Right renal pelvis (tissue), 4 donors: ENCODE measurements at regions not wholly inside any gene's neighbourhood (a gene's known extent, or its start where the extent isn't known, plus 50 kb on each side); places are given as distances from the start of the nearest gene placed in this dataset.

Experiments used
- DNase-seq, 4 donors: peaks; one replicate each; pipeline ENCODE4 v3.0.0-alpha.2; 2013; ENCODE audit warnings: low read depth in 4 of 4, low spot score in 3 of 4, missing footprints in 1 of 4

DNA sequence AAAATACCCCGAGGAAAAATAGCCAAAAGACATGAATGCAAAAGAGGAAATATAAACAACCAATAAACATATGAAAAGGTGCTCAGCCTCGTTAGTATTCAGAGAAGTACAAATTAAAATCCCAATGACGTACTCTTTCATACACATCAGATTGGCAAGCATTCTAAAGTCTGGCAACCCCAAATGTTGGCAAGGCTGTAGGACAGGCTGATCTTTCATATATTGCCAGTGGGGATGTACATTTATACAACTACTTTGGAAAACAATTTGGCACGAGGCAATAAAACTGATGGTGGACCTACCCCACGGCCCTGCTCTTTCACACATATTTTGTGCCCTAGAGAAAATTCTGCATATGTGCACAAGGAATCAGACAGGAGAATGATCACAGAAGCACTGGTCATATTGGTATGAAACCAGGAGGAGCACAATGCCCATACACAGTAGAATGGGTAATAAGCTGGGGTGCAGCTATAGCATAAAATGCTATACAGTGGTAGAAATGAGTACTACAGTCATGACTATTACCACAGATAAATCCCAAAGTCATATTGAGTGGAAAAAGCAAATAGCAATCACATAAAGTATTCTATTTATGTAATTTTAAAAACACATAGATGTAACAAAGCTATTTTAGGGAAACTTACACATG lies 176.0 kb upstream of the SLC24A5 start:
- DNase-seq, result no peak

DNA sequence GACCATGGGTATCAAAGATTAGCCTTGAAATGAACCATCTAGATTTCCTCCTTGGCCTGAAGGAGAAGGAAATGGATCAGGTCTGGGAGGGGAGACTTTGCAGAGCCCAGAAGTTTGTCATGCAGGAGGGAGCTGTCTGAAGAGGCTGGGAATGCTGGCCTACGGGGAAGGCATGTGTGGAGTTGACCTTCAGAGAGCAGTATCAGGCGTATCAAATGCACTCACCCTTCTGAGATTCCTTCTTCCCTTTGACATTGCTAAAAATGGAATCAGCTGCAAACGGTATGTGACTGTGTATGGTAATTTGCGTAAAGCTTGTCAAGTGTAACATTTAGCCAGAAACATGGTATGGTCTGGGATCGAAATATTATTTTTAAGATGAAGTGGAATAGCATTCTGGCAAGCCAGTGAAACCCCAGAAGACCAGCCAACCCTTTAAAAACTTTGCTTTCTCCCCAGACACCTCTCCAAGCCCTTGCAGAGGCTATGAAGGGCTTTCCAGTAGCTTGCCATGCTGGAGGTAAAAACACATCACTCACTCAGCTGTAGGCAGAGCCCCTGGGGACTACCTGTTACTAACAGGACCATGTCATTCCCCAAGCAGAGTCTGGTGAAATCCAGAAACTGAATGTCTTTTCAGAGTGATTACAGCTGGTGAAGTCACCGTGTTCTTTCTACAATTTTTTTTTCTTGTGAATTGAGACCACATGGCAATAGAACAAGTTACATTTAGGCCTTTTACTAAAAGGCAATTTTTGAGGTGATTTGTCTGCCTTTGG lies 174.7 kb upstream of the SLC24A5 start:
- no peak for DNase-seq

DNA sequence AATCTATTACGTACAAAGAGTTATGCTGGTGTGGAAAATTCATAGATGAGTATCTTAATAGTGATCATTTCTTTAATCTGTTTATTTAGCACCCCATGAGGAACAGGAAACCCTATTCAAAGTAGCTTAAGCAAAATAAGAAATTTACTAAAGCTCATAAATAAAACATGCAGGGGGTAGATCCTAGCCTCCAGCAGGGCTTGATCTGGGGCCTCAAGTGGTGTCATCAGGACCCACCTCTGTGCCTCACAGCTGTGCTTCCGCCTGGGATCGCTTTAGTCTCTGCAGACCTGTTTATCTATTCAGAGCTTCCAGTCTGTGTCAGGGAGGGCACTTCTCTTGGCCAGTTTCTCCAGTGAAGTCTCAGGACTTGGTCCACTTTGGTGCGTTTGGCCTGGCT lies 171.0 kb upstream of the SLC24A5 start:
- no peak for DNase-seq

DNA sequence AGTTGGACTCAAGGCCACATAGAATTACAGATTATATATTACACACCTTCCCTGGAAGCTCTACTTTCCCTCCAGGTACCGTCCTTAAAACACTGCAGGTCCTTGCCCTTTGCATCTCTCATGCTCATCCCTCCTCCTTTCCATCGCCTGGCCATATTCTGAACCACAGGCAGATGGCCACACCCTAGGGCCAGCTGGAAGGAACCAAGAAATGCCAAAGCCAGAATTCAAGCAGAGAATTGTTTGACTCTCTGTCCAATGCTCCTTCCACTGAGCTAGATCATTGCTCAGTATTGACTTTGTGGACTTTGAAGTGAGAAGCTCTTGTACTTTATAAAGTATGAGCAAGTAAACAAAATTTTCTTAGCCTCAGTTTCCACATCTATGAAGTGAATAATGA lies 170.3 kb upstream of the SLC24A5 start:
- no peak for DNase-seq

DNA sequence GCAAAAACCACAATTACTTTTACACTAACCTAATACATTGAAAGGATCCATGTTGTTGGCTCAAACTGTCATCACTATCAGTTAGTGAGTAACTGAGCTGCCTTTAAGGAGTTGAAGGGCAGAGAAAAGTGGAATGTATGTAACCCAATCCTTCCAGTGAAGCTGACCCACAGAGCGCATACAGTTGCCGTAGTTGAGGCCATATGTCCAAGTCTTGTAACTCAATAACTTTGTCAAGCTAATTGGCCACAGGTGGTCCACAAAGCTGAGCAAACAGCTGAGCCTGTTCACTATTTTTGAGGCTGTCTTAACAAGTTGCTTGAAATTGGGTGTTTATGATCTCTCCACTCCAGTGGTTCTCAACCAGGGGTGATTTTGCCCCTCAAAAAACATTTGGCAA lies 169.0 kb upstream of the SLC24A5 start:
- no peak for DNase-seq

DNA sequence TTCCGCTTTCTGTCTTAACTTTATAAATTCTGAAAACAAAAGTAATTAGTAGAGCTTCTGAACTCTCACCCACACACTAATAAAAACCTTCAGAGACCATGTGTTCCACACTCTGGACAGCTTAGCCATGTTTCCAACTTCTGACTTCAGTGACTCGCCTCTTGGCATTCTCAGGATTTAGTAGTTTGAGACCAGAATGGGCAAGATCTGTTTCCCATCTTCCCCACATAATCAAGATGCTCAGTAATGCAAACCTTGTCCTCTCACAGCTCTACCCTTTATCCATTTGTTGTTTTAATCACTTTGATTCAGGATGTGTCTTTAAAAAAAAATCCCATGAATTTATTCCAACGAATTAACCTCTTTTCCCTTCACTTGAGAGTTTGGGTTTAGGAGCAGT lies 166.6 kb upstream of the SLC24A5 start:
- DNase-seq, result peak in 1 of 4 donors; percentile 1

DNA sequence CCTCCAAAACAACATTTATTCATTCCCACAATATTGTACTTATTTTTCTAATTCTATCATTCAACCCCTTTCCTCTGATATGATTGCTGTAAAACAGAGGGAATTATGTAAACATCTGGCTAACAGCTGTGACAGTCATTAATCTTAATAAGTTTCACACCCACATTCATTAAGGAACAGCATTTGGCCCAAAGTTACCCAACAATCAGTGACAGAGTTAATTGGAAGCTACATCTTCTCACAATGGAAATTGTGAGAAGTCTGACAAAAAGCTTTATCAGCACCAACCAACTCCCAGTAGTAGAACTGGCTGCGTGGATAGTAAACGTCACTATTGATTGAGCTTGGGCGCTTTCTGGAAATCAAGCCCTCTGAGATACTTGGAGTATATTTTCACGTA lies 165.8 kb upstream of the SLC24A5 start:
- no peak for DNase-seq

DNA sequence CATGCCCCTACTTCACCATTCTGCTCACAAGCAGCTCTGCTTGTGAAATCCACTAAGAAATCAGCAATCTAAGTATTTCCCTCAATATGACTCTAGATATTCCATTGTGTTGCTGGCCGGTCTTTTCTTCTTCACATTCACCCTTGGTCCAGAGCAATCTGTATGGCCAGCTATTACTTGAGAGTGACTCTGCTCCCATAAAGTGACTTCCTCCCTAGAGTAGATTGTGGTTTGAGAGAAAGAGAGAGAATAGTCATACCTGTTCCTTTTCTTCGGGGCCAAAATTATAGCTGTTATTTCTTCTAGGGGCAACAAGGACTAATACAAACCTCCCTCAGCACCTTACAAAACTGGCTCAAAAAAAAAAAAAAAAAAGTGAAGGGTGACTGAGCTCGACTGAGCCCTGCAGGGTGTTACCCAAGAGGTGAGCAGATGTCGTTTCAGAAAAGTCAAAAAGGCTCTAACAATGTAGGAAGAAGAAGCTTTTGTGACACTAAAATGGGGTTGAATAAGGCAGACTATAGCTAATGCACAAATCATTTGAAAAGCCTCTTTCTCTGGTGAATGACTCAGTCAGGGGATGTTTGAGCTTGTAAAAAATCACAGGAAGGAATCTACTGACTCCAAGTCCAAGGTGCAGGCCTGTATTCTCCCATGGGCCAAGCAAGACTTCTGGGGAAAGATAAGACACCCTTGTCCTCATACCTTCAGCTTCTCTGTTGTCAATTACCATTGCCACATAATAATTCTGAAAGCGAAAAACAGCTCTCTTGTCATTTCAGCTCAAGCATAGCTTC lies 161.0 kb upstream of the SLC24A5 start:
- no peak for DNase-seq

DNA sequence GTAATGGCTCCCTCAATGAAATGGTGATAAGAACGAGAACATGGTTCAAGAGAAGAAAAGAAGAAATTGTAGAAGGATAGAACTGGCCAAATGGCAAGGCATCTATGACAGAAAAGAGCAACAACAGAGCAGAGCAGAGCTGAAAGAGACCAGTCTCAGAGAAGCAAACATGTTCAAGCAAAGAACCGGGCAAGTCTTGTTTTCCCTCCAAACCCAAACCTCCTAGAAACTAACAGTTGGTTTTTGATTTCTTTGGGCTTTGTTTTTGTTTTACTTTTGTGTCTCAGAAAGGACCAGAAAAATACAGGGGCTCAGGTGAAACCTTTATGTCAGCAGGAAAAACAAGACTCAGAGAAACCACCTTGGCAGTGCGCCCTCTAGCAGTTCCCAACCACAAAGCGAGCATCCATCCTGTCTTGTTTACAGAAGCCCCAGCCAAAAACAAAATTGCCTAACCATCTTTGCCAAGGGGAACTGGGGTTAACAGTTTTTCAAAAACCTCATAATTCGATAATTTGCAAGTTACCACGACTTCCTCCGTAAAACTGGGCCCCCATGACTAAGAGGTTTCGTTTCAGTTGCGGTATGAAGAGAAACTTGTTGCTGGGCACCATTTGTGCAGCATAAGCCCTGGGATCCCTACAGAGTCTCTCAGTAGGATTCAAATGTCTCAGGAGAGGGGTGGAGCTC lies 159.2 kb upstream of the SLC24A5 start:
- DNase-seq, result no peak

DNA sequence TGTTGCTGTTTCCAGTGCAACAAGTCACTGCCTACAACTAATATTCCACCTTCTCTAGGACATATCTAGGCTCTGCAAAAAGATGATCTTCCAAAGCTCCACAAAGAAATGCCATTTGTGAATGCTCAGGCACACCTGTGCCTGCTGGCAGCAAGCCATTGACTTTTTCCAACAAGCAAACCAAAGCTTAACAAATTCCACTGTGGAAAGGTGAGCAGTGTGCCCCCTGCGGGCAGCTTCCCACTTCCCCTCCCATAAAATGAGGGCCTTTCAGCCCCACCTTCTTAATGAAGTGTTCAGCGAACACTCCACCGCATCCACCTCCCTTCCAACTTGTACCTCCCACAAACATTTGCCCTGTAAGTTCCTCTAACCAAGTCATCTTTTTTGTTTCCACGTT lies 157.5 kb upstream of the SLC24A5 start:
- no peak for DNase-seq

DNA sequence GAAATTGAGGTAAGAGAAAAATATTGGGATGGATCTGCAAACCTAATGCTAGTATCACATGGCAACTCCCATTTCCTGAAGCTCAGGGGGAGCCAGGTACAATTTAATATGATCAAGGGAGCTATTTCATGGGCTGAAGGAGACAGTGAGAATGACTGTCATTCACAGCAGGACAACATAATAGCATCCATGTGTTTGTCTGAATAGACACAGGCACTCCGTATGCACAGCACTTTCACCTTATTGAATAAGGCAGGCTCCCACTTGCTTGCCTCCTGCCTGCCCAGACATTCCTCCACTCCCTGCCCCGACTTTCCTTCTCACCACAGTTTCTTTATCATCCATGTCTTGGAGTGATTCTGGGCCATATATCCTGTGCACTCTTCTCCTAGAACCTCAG lies 156.6 kb upstream of the SLC24A5 start:
- no peak for DNase-seq

DNA sequence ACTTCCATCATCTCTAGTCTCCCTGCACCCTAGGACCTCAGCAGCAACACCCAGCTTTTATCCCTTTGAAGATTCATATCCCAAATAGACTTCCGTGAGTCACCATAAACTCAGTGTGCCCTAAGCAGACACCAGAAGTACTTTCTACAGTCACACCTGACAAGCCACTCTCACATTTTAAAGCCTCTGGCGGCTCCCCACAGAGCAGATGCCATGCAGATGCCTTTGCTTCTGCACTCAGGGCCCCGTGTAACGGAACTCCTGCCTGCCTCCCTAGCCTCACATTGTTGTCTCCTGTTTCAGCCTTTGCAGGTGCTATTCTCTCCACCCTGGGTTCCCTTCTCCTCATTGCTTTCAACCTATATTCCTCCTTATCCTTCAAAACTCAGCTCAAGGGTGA lies 155.5 kb upstream of the SLC24A5 start:
- DNase-seq, result no peak

DNA sequence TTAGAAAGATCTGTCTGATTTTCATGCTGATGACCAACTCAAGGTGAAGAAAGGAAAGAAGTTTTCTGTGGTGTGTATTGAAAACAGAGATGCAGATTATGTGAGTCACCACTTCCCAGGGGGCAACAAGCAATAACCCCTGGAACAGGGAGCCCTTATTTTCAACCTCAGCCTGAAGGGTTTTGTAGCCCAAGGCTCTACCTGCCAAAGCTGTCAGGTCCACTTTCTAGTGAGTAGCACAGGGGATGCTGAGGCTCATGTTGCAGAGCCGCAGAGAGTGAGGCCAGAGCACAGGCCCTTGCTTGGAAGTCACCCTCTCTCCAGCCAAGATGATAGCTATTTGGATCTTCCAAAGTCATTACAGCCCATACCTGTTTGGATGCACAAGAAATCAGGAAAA lies 152.2 kb upstream of the SLC24A5 start:
- no peak for DNase-seq

DNA sequence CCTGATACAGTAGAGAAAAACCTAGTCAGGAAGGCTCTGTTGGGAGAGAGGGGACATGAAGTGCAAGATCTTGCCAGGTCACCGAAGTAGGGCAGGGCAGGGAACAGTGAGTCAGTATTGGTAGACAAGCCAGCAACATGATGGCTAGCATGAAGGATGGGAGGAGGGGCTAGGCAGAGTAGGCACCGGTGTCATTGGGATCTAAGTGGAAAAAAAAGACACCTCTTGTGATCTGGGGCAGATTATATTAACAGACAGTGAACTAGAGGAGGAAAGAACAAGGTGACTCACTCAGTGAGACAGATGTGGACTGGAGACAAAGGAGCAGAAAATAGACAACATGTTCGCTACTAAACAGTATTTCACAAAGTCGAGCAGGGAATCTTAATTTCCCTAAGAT lies 149.2 kb upstream of the SLC24A5 start:
- no peak for DNase-seq

DNA sequence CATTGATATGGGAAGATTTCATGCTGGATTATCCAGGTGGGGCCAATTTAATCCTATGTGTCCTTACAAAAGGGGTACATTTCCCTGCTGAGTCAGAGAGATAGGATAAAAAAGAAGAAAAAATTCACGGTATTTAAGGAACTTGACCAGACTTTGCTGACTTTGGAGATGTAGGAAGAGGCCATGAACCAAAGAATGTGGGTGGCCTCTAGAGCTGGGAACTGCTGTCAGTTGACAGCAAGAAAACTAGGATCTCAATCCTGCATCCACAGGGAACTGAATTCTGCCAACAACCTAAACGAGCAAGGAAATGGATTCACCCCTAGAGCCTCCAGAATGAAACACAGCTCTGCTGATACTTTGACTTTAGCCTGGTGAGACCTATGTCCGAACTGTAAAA lies 148.1 kb upstream of the SLC24A5 start:
- no peak for DNase-seq

DNA sequence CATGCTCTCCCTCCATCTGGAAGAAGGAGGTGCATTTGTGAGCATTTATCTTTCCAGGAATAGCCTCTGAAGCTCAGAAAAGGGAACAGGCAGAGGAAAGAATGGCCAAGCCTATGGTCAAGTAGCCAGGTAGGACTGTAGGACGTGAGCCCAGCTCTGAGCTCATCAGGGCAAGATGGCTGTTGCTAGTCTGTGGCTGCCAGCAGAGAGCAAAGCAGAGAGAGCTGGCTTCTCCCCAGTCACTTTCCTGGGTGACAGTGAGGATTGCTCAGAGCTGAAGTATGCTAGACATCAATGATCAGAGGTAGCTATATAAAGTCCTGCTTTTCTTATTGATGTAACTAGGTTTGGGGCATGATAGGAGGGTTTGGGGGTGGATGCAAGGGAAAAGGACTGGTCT lies 146.1 kb upstream of the SLC24A5 start:
- DNase-seq, result no peak

DNA sequence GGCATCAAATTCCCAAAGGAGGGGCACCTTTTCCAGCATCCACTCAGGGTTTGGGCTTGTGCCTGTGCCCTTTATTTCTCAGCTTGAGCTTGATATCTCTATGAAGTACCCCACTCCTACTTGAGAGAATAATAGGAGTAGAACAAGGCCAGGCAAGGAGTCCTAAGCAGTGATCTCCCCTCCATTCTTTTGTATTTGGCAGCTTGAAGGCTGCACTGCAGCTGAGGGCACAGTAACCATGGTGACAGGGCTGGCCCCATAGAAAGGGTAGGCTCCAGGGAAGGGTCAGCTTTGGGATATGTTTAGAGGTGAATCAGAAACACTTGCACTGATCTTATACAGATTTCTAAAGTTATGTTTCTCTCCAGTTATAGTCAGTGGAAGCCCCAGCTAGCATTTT lies 145.4 kb upstream of the SLC24A5 start:
- DNase-seq, result no peak

DNA sequence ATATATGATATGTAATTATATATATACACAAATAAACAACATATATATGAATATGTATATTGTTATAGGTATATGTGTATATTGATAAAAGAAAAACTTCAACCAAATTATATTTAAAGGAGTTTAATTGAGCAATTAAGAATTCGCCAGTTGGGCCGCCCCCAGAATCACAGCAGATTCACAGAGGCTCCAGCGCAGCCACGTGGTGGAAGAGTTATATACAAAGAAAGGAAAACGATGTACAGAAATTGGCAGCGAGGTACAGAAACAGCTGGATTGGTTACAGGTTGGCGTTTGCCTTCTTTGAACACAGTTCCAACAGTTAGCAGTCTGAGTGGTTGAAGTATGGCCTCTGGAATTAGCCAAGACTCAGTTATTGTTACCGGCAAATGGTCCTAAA lies 137.3 kb upstream of the SLC24A5 start:
- no peak for DNase-seq

DNA sequence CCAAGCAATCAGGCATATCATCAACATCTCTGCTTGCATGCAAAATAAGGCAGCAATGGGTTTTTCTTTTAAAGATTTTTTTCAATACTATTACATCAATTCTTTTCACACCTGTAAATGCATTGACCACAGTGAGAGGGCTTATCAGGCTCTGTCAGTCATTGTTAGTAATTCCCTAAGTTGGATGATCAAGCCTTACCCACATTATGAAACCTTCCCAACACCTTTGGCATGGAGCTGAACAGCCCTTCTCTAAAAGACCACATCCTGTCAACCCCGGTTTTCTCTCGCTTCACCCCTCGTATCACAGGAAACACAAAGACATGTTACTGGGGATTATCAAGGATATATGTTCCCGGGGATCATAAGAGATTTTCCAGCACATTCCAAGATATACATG lies 135.2 kb upstream of the SLC24A5 start:
- no peak for DNase-seq

DNA sequence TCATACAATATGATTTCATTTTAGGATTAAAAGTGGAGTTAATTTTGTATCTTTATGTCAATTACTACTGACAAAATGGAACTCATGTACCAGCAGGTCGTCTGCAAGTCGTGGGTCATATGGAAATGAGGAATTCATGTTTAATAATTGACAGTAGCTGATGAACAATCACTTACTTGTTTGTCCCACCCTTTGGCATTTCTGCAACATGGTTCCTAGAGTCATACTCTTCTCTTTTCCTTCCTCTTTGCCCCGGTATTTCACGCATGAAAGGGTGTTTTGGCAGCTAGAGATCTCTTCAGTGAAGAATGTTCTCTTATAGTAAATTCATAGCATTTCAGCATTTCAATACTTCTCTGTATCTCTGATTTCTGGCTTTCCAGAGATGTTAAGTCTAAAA lies 133.3 kb upstream of the SLC24A5 start:
- DNase-seq, result no peak

DNA sequence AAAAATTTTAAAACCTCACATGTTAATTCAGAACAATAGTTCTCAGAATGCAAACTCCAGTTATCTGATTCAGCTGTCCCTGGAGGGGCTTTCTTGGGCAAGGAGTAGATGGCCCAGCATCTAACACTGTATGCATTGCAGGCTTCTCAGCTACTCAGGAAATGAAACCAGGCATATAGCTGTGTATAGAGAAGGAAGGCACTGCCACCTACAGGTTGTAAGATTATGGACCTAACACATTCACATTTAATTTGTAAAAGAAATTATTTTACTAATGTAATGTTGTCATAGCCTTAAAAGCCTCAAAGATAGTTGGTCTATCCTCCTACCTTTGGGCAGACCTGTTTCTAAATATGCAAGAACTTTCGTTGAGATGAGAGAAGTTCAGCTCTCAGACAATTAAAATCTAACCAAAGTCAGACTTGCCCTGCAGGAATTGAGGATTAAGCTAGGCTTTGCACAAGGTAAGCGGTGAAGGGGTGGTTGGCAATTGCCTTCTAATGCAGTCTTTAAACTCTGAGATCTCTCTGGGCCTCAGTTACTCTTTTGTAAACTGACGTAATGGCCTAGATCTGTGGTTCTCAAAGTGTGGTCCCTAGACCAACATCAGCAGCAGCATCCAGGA lies 132.8 kb upstream of the SLC24A5 start:
- DNase-seq, result peak; percentile 29 to 52 (median 45)
